HPDE6-E6E7 (cell line): ENCODE measurements at regions not wholly inside any gene's neighbourhood (a gene's known extent, or its start where the extent isn't known, plus 50 kb on each side); places are given as distances from the start of the nearest gene placed in this dataset.

Experiments
- DNase-seq: peaks from one replicate; pipeline ENCODE4 v3.0.0; 2011; ENCODE audit warnings: missing footprints; ENCODE audit errors: extremely low spot score

DNA sequence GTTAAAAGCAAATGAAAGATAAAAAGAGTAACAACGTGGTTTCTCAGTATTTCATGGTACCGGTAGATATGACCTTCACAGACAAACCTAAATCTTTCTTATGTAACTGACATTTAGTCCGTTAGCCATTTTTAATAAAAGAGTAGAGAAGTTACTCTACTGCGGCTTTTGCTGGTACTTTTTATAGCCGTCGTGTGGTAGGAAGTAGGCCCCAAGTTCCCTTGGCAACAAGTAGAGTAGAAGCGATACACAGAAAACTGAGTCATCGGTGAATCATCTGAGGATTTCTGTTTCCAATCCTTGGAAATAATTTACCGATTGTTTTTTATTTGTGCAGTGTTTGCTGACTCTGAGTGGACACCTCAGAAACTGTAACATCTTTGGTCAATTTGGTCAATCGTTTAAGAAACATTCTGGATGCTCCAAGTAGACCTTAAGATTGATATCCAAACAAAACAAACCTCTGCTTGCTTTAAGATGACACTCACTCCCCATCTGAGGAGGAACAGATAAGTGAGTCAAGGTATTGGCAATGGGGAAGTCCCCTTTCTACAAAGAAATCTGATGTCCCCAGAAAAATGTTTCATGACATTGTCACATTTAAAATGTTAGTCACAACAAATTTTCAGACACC is 63.9 kb upstream of the AHR start:
- DNase-seq: peak; percentile 71

DNA sequence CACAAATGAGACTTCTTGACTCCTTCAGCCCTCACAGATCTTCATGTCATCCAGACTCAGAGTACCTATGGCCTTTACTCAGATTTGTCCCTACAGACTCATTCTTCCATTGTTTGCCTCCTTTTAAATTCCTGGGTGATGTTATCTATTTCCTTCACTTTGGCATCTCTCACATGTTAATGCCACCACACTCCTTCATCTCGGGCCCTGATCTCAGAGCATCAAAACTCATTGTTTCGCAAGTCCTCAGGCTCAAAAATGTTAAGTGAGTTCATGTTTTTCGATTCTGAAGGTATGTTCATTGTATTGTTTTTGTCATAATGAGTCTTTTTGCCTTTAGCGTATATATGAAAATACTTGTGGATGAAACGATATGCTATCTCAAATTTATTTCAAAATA is 62.3 kb upstream of the AHR start:
- DNase-seq: no peak

- DNase-seq: no peak
These were observed 61.8 kb upstream of the AHR start for GRCh38 chr7:17236603-17237002.

DNA sequence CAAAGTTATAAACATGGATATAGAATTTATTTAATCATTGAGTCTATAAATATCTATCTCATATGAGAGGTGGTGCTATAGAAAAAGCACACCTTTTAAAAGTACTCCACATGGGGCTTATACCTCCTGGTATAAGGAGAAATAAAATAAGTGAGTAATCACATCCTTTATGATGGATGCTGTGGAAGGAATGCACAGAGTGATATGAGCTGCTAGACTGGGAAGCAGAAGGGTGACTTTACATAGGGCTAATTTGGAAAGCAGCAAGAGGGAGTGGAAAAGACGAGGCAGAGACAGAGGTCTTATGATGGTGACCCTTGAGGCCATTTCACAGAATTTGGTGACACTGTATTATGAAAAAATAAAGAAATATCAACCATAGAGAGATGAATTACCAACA is 59.4 kb upstream of the AHR start:
- no peak for DNase-seq

GRCh38 chr7:17239683-17240521 is 58.5 kb upstream of the AHR start:
- no peak for DNase-seq

GRCh38 chr7:17242504-17242903 is 55.9 kb upstream of the AHR start:
- no peak for DNase-seq

GRCh38 chr7:17244786-17245185 is 53.7 kb upstream of the AHR start:
- DNase-seq: no peak

DNA sequence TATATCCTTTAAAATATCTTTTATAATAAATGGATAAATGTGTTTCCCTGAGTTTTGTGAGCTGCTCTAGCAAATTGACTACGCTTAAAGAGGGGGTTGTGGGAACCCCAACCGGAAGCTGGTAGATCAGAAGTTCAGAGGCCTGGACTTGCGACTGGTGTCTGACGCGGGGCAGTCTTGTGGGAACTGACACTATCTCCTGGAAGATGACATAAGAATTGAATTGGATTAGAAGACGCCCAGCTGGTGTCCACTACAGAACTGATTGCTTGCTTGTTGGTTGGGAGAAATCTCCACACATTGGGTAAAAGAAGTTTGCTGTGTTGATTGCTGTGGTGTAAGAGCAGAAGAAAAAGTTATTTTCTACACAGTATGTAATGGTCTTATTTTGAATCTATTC is 51.1 kb upstream of the AHR start:
- no peak for DNase-seq

DNA sequence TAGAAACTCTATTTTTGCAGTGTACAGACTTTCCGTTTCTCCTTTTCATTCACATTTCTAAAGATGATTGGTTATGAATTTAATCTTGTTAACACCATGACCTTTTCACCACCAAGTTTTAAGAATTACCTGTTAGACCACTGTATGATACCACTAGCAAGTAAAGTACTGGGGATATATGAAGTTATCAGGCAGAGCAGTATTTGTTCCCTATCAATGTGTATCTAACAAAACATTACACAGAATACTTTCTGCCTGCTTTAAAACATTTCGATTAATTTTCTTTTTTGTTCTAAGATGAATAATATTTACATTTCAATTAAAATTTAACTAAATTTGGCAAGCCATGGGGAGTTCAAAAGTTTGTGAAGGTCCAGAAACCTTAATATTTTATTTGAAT is 49.9 kb upstream of the AHR start:
- no peak for DNase-seq
